ENCODE measurements at regions not wholly inside any gene's neighbourhood (a gene's known extent, or its start where the extent isn't known, plus 50 kb on each side); places are given as distances from the start of the nearest gene placed in this dataset.
"Not testable (repeated sequence)": the region's sequence is repeated elsewhere in the genome, so short reads cannot be mapped to it uniquely, and the experiment has no call there.

- Histone ChIP-seq H3K27ac (ENCODE audit: low read depth, low read length) (peak overlapping the region; percentile 47), H3K4me3 (ENCODE audit: low read depth in 1 of 2, low read length in 2 of 2) (no peak overlapping the region), H3K9me3 (ENCODE audit: control insufficient read depth in 1 of 2, low read length in 2 of 2) (no peaks in the 10 kb centered on the region), H3K36me3 (ENCODE audit: control insufficient read depth in 1 of 2, insufficient read depth in 2 of 2, low read length in 2 of 2) (no peaks in the 10 kb centered on the region), H3K9ac (ENCODE audit: low read depth in 1 of 2, low read length in 2 of 2) (no peak overlapping the region), H3K4me1 (ENCODE audit: control insufficient read depth in 1 of 2, insufficient read depth in 2 of 2, low read length in 2 of 2) (peaks cover 0 to under 1% of the 10 kb centered on the region in 2 donors), H3K27me3 (ENCODE audit: control insufficient read depth in 1 of 2, insufficient read depth in 2 of 2, low read length in 2 of 2) (no peaks in the 10 kb centered on the region)
Measured at GRCh38 chr1:8152731-8153702, 126.9 kb upstream of the ERRFI1 start.

- H3K4me1 ChIP-seq (ENCODE audit: control insufficient read depth in 1 of 2, insufficient read depth in 2 of 2, low read length in 2 of 2): peaks cover 0 to 5% of the 10 kb centered on the region in 2 donors
- H3K4me3 ChIP-seq (ENCODE audit: low read depth in 1 of 2, low read length in 2 of 2): no peak overlapping the region
- H3K9me3 ChIP-seq (ENCODE audit: control insufficient read depth in 1 of 2, low read length in 2 of 2): no peaks in the 10 kb centered on the region
- no peak overlapping the region for H3K9ac ChIP-seq (ENCODE audit: low read depth in 1 of 2, low read length in 2 of 2)
- H3K27ac ChIP-seq (ENCODE audit: low read depth, low read length): no peak overlapping the region
- no peaks in the 10 kb centered on the region for H3K27me3 ChIP-seq (ENCODE audit: control insufficient read depth in 1 of 2, insufficient read depth in 2 of 2, low read length in 2 of 2)
- H3K36me3 ChIP-seq (ENCODE audit: control insufficient read depth in 1 of 2, insufficient read depth in 2 of 2, low read length in 2 of 2): no peaks in the 10 kb centered on the region
Measured at GRCh38 chr1:8151647-8152046, 125.5 kb upstream of the ERRFI1 start.

GRCh38 chr1:8149756-8150155 is 123.6 kb upstream of the ERRFI1 start:
- not testable (repeated sequence) for H3K4me1 ChIP-seq (ENCODE audit: control insufficient read depth in 1 of 2, insufficient read depth in 2 of 2, low read length in 2 of 2); H3K27me3 ChIP-seq (ENCODE audit: control insufficient read depth in 1 of 2, insufficient read depth in 2 of 2, low read length in 2 of 2); H3K36me3 ChIP-seq (ENCODE audit: control insufficient read depth in 1 of 2, insufficient read depth in 2 of 2, low read length in 2 of 2); H3K9me3 ChIP-seq (ENCODE audit: control insufficient read depth in 1 of 2, low read length in 2 of 2); H3K9ac ChIP-seq (ENCODE audit: low read depth in 1 of 2, low read length in 2 of 2); H3K27ac ChIP-seq (ENCODE audit: low read depth, low read length); H3K4me3 ChIP-seq (ENCODE audit: low read depth in 1 of 2, low read length in 2 of 2)

- H3K4me1 ChIP-seq (ENCODE audit: control insufficient read depth in 1 of 2, insufficient read depth in 2 of 2, low read length in 2 of 2): peaks cover 0 to 5% of the 10 kb centered on the region in 2 donors
- H3K9me3 ChIP-seq (ENCODE audit: control insufficient read depth in 1 of 2, low read length in 2 of 2): no peaks in the 10 kb centered on the region
- H3K4me3 ChIP-seq (ENCODE audit: low read depth in 1 of 2, low read length in 2 of 2): no peak overlapping the region
- no peaks in the 10 kb centered on the region for H3K36me3 ChIP-seq (ENCODE audit: control insufficient read depth in 1 of 2, insufficient read depth in 2 of 2, low read length in 2 of 2)
- no peaks in the 10 kb centered on the region for H3K27me3 ChIP-seq (ENCODE audit: control insufficient read depth in 1 of 2, insufficient read depth in 2 of 2, low read length in 2 of 2)
- H3K9ac ChIP-seq (ENCODE audit: low read depth in 1 of 2, low read length in 2 of 2): no peak overlapping the region
- no peak overlapping the region for H3K27ac ChIP-seq (ENCODE audit: low read depth, low read length)
Measured at GRCh38 chr1:8147956-8148355, 121.8 kb upstream of the ERRFI1 start.

GRCh38 chr1:8146257-8146855 is 120.2 kb upstream of the ERRFI1 start:
- no peaks in the 10 kb centered on the region for H3K9me3 ChIP-seq (ENCODE audit: control insufficient read depth in 1 of 2, low read length in 2 of 2)
- H3K9ac ChIP-seq (ENCODE audit: low read depth in 1 of 2, low read length in 2 of 2): no peak overlapping the region
- peaks cover 0 to 5% of the 10 kb centered on the region in 2 donors for H3K4me1 ChIP-seq (ENCODE audit: control insufficient read depth in 1 of 2, insufficient read depth in 2 of 2, low read length in 2 of 2)
- H3K4me3 ChIP-seq (ENCODE audit: low read depth in 1 of 2, low read length in 2 of 2): no peak overlapping the region
- no peaks in the 10 kb centered on the region for H3K36me3 ChIP-seq (ENCODE audit: control insufficient read depth in 1 of 2, insufficient read depth in 2 of 2, low read length in 2 of 2)
- no peak overlapping the region for H3K27ac ChIP-seq (ENCODE audit: low read depth, low read length)
- no peaks in the 10 kb centered on the region for H3K27me3 ChIP-seq (ENCODE audit: control insufficient read depth in 1 of 2, insufficient read depth in 2 of 2, low read length in 2 of 2)

- Histone ChIP-seq H3K9me3 (ENCODE audit: control insufficient read depth in 1 of 2, low read length in 2 of 2) (no peaks in the 10 kb centered on the region), H3K27ac (ENCODE audit: low read depth, low read length) (no peak overlapping the region), H3K27me3 (ENCODE audit: control insufficient read depth in 1 of 2, insufficient read depth in 2 of 2, low read length in 2 of 2) (no peaks in the 10 kb centered on the region), H3K36me3 (ENCODE audit: control insufficient read depth in 1 of 2, insufficient read depth in 2 of 2, low read length in 2 of 2) (no peaks in the 10 kb centered on the region), H3K9ac (ENCODE audit: low read depth in 1 of 2, low read length in 2 of 2) (no peak overlapping the region), H3K4me1 (ENCODE audit: control insufficient read depth in 1 of 2, insufficient read depth in 2 of 2, low read length in 2 of 2) (peaks cover 0 to 5% of the 10 kb centered on the region in 2 donors), H3K4me3 (ENCODE audit: low read depth in 1 of 2, low read length in 2 of 2) (no peak overlapping the region)
Measured at GRCh38 chr1:8145545-8146202, 119.6 kb upstream of the ERRFI1 start.

- no peaks in the 10 kb centered on the region for H3K27me3 ChIP-seq (ENCODE audit: control insufficient read depth in 1 of 2, insufficient read depth in 2 of 2, low read length in 2 of 2)
- H3K36me3 ChIP-seq (ENCODE audit: control insufficient read depth in 1 of 2, insufficient read depth in 2 of 2, low read length in 2 of 2): no peaks in the 10 kb centered on the region
- no peak overlapping the region for H3K4me3 ChIP-seq (ENCODE audit: low read depth in 1 of 2, low read length in 2 of 2)
- no peak overlapping the region for H3K9ac ChIP-seq (ENCODE audit: low read depth in 1 of 2, low read length in 2 of 2)
- peaks cover 0 to 5% of the 10 kb centered on the region in 2 donors for H3K4me1 ChIP-seq (ENCODE audit: control insufficient read depth in 1 of 2, insufficient read depth in 2 of 2, low read length in 2 of 2)
- H3K27ac ChIP-seq (ENCODE audit: low read depth, low read length): no peak overlapping the region
- H3K9me3 ChIP-seq (ENCODE audit: control insufficient read depth in 1 of 2, low read length in 2 of 2): no peaks in the 10 kb centered on the region
Measured at GRCh38 chr1:8144323-8144722, 118.2 kb upstream of the ERRFI1 start.

- Histone ChIP-seq H3K27me3 (ENCODE audit: control insufficient read depth in 1 of 2, insufficient read depth in 2 of 2, low read length in 2 of 2) (no peaks in the 10 kb centered on the region), H3K4me3 (ENCODE audit: low read depth in 1 of 2, low read length in 2 of 2) (no peak overlapping the region), H3K36me3 (ENCODE audit: control insufficient read depth in 1 of 2, insufficient read depth in 2 of 2, low read length in 2 of 2) (no peaks in the 10 kb centered on the region), H3K27ac (ENCODE audit: low read depth, low read length) (no peak overlapping the region), H3K9ac (ENCODE audit: low read depth in 1 of 2, low read length in 2 of 2) (no peak overlapping the region), H3K9me3 (ENCODE audit: control insufficient read depth in 1 of 2, low read length in 2 of 2) (no peaks in the 10 kb centered on the region), H3K4me1 (ENCODE audit: control insufficient read depth in 1 of 2, insufficient read depth in 2 of 2, low read length in 2 of 2) (peaks cover 0 to 5% of the 10 kb centered on the region in 2 donors)
Measured at GRCh38 chr1:8142955-8143629, 117.0 kb upstream of the ERRFI1 start.

GRCh38 chr1:8139941-8140340 is 113.8 kb upstream of the ERRFI1 start:
- Histone ChIP-seq H3K36me3 (ENCODE audit: control insufficient read depth in 1 of 2, insufficient read depth in 2 of 2, low read length in 2 of 2) (no peaks in the 10 kb centered on the region), H3K4me1 (ENCODE audit: control insufficient read depth in 1 of 2, insufficient read depth in 2 of 2, low read length in 2 of 2) (no peaks in the 10 kb centered on the region), H3K27ac (ENCODE audit: low read depth, low read length) (no peak overlapping the region), H3K27me3 (ENCODE audit: control insufficient read depth in 1 of 2, insufficient read depth in 2 of 2, low read length in 2 of 2) (no peaks in the 10 kb centered on the region), H3K4me3 (ENCODE audit: low read depth in 1 of 2, low read length in 2 of 2) (no peak overlapping the region), H3K9me3 (ENCODE audit: control insufficient read depth in 1 of 2, low read length in 2 of 2) (no peaks in the 10 kb centered on the region), H3K9ac (ENCODE audit: low read depth in 1 of 2, low read length in 2 of 2) (no peak overlapping the region)

Measured in duodenal mucosa (tissue), 2 donors.